DND-41 (cell line): ENCODE measurements at regions not wholly inside any gene's neighbourhood (a gene's known extent, or its start where the extent isn't known, plus 50 kb on each side); places are given as distances from the start of the nearest gene placed in this dataset.

ENCODE experiments used
- EZH2 ChIP-seq: IDR thresholded peaks from 3 replicates; pipeline ENCODE4 v1.6.1; 2012; ENCODE audit warnings: borderline replicate concordance, low read depth, mild to moderate bottlenecking, moderate library complexity, low read length, inconsistent platforms; ENCODE audit not compliant: severe bottlenecking
- TF ChIP-seq, protein P1 (sequence below): IDR thresholded peaks from 2 replicates; pipeline ENCODE4 v1.5.1; 2012; ENCODE audit warnings: borderline replicate concordance, low read length, moderate library complexity, mild to moderate bottlenecking; ENCODE audit not compliant: poor library complexity, severe bottlenecking; ENCODE audit errors: extremely low read depth

DNA sequence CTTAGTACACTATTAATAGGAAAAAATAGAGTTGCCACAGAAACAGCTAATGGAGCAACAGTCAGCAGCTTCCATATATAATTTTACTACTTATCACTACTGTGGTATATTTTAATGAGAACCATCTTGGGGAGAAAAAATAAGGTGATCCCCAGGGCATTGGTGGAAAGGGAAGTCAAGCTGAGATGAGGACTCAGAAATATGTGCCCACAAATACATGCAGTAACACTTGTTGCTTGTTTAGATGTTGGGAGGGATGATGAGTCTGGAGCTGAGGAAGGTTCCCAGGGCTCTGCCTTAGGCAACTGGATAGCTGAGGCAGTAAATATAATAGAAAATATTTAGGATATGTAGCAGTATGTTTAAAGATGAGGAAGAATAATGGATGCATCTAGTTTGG is 280.1 kb upstream of the PDE4D start:
- TF ChIP-seq, protein P1, sequence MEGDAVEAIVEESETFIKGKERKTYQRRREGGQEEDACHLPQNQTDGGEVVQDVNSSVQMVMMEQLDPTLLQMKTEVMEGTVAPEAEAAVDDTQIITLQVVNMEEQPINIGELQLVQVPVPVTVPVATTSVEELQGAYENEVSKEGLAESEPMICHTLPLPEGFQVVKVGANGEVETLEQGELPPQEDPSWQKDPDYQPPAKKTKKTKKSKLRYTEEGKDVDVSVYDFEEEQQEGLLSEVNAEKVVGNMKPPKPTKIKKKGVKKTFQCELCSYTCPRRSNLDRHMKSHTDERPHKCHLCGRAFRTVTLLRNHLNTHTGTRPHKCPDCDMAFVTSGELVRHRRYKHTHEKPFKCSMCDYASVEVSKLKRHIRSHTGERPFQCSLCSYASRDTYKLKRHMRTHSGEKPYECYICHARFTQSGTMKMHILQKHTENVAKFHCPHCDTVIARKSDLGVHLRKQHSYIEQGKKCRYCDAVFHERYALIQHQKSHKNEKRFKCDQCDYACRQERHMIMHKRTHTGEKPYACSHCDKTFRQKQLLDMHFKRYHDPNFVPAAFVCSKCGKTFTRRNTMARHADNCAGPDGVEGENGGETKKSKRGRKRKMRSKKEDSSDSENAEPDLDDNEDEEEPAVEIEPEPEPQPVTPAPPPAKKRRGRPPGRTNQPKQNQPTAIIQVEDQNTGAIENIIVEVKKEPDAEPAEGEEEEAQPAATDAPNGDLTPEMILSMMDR, result no peak
- no peak for TF ChIP-seq EZH2
